ENCODE measurements at regions not wholly inside any gene's neighbourhood (a gene's known extent, or its start where the extent isn't known, plus 50 kb on each side); places are given as distances from the start of the nearest gene placed in this dataset.

GRCh38 chr9:94005272-94005901 is 50.2 kb upstream of the BARX1 start:
- no peak for DNase-seq (ENCODE audit: low read depth)
- no peak for TF ChIP-seq CTCF (IDR thresholded peaks at IDR 0.05; ENCODE audit: control insufficient read depth, insufficient read depth, low read depth, low read length, missing control alignments)
- no peak overlapping the region for H3K4me3 ChIP-seq (ENCODE audit: control insufficient read depth, low read depth, low read length)
